ENCODE measurements at regions not wholly inside any gene's neighbourhood (a gene's known extent, or its start where the extent isn't known, plus 50 kb on each side); places are given as distances from the start of the nearest gene placed in this dataset.

DNA sequence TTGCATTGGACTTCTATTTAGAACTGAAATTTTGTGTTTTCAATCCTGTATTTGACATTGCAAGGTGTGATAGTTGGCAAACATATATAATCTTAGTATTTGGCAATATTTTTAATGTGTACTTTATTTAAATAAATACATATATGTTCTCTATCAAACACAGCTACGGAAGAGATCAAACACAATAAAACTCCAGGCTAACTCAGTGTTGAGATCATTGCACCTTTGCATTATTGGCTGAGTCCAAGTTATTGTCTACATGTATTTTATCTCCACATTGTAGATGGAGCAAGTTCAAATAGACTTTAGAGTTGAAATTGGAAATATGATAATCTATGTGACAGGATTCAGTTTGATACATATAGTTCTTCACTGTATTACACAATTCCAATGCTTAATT lies 176.7 kb downstream of the ST6GAL2 start:
- TF ChIP-seq ZNF274 (IDR thresholded peaks at IDR 0.05; ENCODE audit: low read depth, low read length), result no peak
- H3K4me3 ChIP-seq (ENCODE audit: low read length), result no peak overlapping the region

DNA sequence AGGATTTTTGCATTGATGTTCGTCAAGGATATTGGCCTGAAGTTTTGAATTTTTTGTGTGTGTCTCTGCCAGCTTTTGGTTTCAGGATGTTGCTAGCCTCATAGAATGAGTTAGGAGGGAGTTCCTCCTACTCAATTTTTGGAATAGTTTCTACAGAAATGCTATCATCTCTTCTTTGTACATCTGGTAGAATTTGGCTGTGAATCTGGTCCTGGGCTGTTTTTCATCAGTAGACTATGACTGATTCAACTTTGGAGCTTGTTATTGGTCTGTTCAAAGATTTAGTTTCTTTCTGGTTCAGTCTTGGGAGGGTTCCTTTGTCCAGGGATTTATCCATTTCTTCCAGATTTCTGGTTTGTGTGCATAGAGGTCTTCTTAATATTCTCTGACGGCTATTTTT lies 166.7 kb downstream of the ST6GAL2 start:
- no peak overlapping the region for H3K4me3 ChIP-seq (ENCODE audit: low read length)
- TF ChIP-seq ZNF274 (IDR thresholded peaks at IDR 0.05; ENCODE audit: low read depth, low read length), result no peak

DNA sequence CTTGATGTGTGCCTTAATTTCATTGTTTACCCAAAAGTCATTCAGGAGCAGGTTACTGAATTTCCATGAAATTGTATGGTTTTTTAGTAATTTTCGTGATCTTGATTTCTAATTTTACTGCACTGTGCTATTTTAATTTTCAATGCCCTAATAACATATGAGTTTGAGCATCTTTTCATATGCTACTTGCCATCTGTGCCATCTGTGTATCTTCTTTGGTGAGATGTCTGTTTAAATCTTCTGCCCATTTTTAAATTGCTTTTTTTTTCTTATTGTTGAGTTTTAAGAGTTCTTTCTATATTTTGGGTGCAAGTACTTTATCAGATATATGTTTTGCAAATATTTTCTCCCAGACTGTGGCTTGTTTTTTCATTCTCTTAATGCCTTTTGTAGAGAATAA lies 165.9 kb downstream of the ST6GAL2 start:
- no peak overlapping the region for H3K4me3 ChIP-seq (ENCODE audit: low read length)
- no peak for TF ChIP-seq ZNF274 (IDR thresholded peaks at IDR 0.05; ENCODE audit: low read depth, low read length)

DNA sequence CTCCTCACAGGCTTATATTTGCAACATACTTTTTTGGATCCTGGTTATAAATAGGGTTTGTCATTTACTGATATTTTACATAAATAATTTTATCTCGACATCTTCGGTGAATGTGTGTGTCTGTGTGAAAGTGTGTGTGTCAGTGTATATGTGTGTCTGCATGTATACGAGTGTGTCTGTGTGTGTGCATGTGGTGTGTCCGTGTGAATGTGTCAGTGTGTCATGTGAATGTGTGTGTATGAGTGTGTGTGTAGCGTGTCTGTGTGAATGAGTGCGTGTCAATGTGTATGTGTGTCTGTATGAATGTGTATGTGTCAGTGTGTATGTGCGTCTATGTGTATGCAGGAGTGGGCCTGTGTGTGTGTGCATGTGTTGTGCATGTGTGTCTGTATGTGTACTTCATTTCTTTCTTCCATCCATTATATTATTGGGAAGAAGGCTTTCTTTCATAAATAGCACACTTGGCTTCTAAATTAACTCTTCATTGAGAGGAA lies 161.6 kb downstream of the ST6GAL2 start:
- TF ChIP-seq ZNF274 (IDR thresholded peaks at IDR 0.05; ENCODE audit: low read depth, low read length), result no peak
- no peak overlapping the region for H3K4me3 ChIP-seq (ENCODE audit: low read length)

DNA sequence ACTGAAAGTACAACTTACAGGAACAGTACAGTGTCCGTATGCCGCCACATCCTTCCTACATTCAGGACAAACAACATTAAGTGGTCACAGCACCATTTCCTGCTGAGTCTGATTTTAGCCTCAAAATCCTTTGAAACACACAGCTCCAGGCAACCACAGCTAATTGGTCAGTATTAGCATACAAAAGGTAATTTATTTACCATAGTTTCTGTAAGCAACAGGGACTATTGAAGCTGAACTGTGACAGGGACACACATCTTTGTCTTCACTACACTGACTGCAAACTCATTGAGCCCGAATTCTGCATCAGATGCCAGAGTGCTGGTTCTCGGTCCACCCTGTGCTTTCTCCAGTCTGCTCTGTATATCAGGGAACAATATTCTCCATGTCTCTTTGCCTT lies 151.8 kb downstream of the ST6GAL2 start:
- no peak for TF ChIP-seq ZNF274 (IDR thresholded peaks at IDR 0.05; ENCODE audit: low read depth, low read length)
- H3K4me3 ChIP-seq (ENCODE audit: low read length), result no peak overlapping the region

DNA sequence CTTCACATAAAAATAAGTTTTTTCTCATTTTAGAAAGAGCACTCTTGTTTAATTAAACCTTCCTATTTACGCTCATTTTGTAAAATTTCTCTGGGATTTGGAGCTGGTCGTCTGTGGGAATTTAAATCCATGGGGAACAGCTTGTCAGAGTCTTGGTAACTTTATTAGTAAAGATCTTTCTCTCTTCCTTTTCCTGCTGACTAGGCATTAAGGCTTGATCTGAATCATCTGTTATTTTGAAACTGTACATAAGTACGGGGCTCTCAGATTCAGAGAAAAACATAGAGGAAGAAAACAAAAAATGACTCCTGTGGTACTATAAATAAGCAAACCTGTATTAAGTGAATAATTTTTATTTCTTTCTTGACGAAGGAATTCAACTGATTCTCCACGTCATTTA lies 150.2 kb downstream of the ST6GAL2 start:
- H3K4me3 ChIP-seq (ENCODE audit: low read length), result no peak overlapping the region
- TF ChIP-seq ZNF274 (IDR thresholded peaks at IDR 0.05; ENCODE audit: low read depth, low read length), result no peak

DNA sequence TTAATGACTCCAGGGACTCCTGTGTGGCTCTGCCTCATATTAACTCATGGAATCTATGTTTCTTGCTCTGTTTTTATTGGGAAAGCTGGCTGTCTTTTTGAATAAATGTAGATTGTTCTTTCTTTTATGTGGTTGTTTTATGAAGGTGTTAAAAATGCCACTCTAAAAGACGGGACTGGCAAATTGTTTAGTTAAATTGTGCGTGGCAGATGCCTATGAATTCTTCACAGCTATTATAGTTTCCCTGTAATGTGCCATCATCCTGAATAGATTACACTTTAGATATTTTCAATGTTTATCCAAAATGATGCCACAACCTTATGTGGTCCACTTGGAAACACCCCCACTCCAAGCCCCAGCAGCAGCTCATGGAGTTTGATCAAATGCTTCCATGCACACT lies 149.7 kb downstream of the ST6GAL2 start:
- H3K4me3 ChIP-seq (ENCODE audit: low read length), result no peak overlapping the region
- TF ChIP-seq ZNF274 (IDR thresholded peaks at IDR 0.05; ENCODE audit: low read depth, low read length), result no peak

DNA sequence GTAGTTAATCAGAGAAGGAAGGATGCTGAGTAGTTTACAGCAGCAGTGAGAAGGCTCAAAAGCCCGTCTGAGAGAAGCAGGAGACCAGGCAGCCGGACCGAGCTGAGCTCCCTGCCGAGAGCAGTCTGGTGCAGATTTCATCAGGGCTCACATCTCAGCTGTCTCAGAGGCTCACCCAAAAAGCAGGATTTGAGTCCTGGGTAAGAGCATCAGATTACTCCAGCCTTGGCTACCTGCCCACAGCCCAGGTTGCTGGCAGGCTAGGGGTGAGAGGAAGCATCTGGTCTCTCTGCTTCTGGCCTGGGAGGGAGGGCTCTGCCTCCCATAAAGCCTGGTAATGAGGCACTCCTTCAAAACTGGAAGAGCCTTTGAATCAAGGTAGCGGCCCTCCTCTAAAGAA lies 140.5 kb downstream of the ST6GAL2 start:
- no peak for TF ChIP-seq ZNF274 (IDR thresholded peaks at IDR 0.05; ENCODE audit: low read depth, low read length)
- H3K4me3 ChIP-seq (ENCODE audit: low read length), result no peak overlapping the region

DNA sequence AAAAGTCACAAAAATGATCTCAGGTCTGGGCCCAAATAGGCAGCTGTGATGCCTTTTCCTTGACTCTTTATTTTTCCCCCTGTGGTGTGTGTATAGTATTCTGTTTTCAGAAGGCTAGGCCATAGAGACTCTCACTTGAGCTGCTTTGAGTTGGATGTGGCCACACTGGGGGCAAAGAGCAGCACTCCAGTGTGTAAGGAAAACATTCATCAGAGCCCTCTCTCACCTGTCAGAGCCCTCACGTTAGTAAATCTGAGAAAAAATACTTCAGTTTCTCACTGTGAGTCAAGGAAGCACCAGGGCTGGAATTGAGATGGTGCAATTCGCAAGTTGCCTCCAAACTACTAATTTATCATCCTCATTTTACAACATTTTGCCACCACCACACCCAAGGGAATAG lies 136.1 kb downstream of the ST6GAL2 start:
- H3K4me3 ChIP-seq (ENCODE audit: low read length), result no peak overlapping the region
- TF ChIP-seq ZNF274 (IDR thresholded peaks at IDR 0.05; ENCODE audit: low read depth, low read length), result no peak
